A673 (cell line): ENCODE measurements at regions not wholly inside any gene's neighbourhood (a gene's known extent, or its start where the extent isn't known, plus 50 kb on each side); places are given as distances from the start of the nearest gene placed in this dataset.

Source experiments
- BruUV-seq: library from RNA; stranded (reverse); fragments of 400-500 nt; replicated peaks from 2 replicates; lab custom pipeline; 2021; lab: Mats Ljungman, UMichigan
- CTCF ChIA-PET: fragments of 300-600 bp; sonication (Branson Sonifier 250); formaldehyde crosslinking; loops from one replicate; lab custom pipeline; 2022; ENCODE audit warnings: antibody characterized with exemption; lab: Charles Lee
- POLR2A ChIA-PET: fragments of 300-600 bp; sonication (Branson Sonifier 250); formaldehyde crosslinking; loops from one replicate; lab custom pipeline; 2022; ENCODE audit warnings: antibody characterized with exemption; ENCODE audit not compliant: low non-redundant PET; lab: Charles Lee
- DNase-seq: peaks from one replicate; pipeline ENCODE4 v3.0.0-alpha.2; 2015; ENCODE audit warnings: low spot score
- H3K27ac ChIP-seq: fragments of 200-600 bp; sonication (generic); 2 replicates; pipeline ENCODE4 v1.5.1; 2016; ENCODE audit warnings: mixed run types, low read depth, mild to moderate bottlenecking, mixed read lengths, antibody characterized with exemption, low read length; ENCODE audit not compliant: poor library complexity, severe bottlenecking
- H3K27me3 ChIP-seq: fragments of 200-600 bp; sonication (generic); replicated peaks from 2 replicates; pipeline ENCODE4 v1.6.1; 2017; ENCODE audit warnings: mixed run types, low read depth, mild to moderate bottlenecking, mixed read lengths, antibody characterized with exemption, low read length; ENCODE audit not compliant: insufficient read depth, poor library complexity
- H3K36me3 ChIP-seq: fragments of 200-600 bp; sonication (generic); 2 replicates; pipeline ENCODE4 v1.6.1; 2016; ENCODE audit warnings: mixed run types, mild to moderate bottlenecking, mixed read lengths, antibody characterized with exemption, low read length; ENCODE audit not compliant: insufficient read depth, poor library complexity, severe bottlenecking
- H3K4me1 ChIP-seq: fragments of 200-600 bp; sonication (generic); 2 replicates; pipeline ENCODE4 v1.6.1; 2017; ENCODE audit warnings: mixed run types, mild to moderate bottlenecking, mixed read lengths, antibody characterized with exemption, low read length; ENCODE audit not compliant: insufficient read depth, poor library complexity, severe bottlenecking
- H3K4me3 ChIP-seq: fragments of 200-600 bp; sonication (generic); 2 replicates; pipeline ENCODE4 v1.5.1; 2016; ENCODE audit warnings: low read depth, mixed run types, mild to moderate bottlenecking, mixed read lengths, low read length; ENCODE audit not compliant: poor library complexity, severe bottlenecking
- H3K9me3 ChIP-seq: fragments of 200-600 bp; sonication (generic); 2 replicates; pipeline ENCODE4 v1.6.1; 2016; ENCODE audit warnings: mixed run types, low read depth, mild to moderate bottlenecking, mixed read lengths, antibody characterized with exemption, low read length; ENCODE audit not compliant: poor library complexity, severe bottlenecking
- CTCF ChIP-seq: fragments of 300-800, 200-600 bp; sonication (generic); conservative IDR thresholded peaks from 2 replicates; pipeline ENCODE4 v1.5.1; 2017; ENCODE audit warnings: low read depth, mild to moderate bottlenecking, antibody characterized with exemption, low read length, moderate library complexity, mixed read lengths
- EZH2 ChIP-seq: fragments of 200-600 bp; sonication (generic); IDR thresholded peaks from 2 replicates; pipeline ENCODE4 v1.6.1; 2017; ENCODE audit warnings: borderline replicate concordance, low read depth, mild to moderate bottlenecking, mixed read lengths, antibody characterized with exemption, low read length; ENCODE audit not compliant: poor library complexity, severe bottlenecking
- intact Hi-C: fragments of 100-400 bp; cut with micrococcal nuclease; formaldehyde crosslinking; loops from one replicate; pipeline ENCODE4 v1.10.0; 2022; ENCODE audit not compliant: unreplicated experiment

GRCh38 chr1:5012249-5012648 is 357.8 kb downstream of the AJAP1 start:
- Histone ChIP-seq H3K36me3 (no peaks in the 10 kb centered on the region), H3K4me3 (no peak overlapping the region), H3K27ac (no peak overlapping the region), H3K27me3 (no peaks in the 10 kb centered on the region), H3K9me3 (peaks cover 3% of the 10 kb centered on the region), H3K4me1 (no peaks in the 10 kb centered on the region)
- TF ChIP-seq CTCF: no peak
- no peak for TF ChIP-seq EZH2
- CTCF ChIA-PET: no interaction called here
- DNase-seq: no peak
- no TSS peak for BruUV-seq
- intact Hi-C loops: no loop called here
- POLR2A ChIA-PET: no interaction called here

- CTCF ChIA-PET: no interaction called here
- Histone ChIP-seq H3K27me3 (no peaks in the 10 kb centered on the region), H3K4me3 (no peak overlapping the region), H3K9me3 (peaks cover 3% of the 10 kb centered on the region), H3K4me1 (no peaks in the 10 kb centered on the region), H3K36me3 (no peaks in the 10 kb centered on the region), H3K27ac (no peak overlapping the region)
- intact Hi-C loops: no loop called here
- no peak for TF ChIP-seq CTCF
- TF ChIP-seq EZH2: no peak
- POLR2A ChIA-PET: no interaction called here
- no TSS peak for BruUV-seq
- DNase-seq: no peak
Measured at GRCh38 chr1:5010656-5011055, 356.2 kb downstream of the AJAP1 start.

- TF ChIP-seq CTCF (no peak), EZH2 (no peak)
- ChIA-PET CTCF (no interaction called here), POLR2A (no interaction called here)
- Histone ChIP-seq H3K36me3 (no peaks in the 10 kb centered on the region), H3K4me3 (no peak overlapping the region), H3K27me3 (no peaks in the 10 kb centered on the region), H3K4me1 (no peaks in the 10 kb centered on the region), H3K9me3 (peaks cover 3% of the 10 kb centered on the region), H3K27ac (no peak overlapping the region)
- intact Hi-C loops: no loop called here
- no peak for DNase-seq
- no TSS peak for BruUV-seq
Measured at GRCh38 chr1:5010236-5010635, 355.8 kb downstream of the AJAP1 start.
